CD4-positive, alpha-beta memory T cell (primary cell): ENCODE measurements at regions not wholly inside any gene's neighbourhood (a gene's known extent, or its start where the extent isn't known, plus 50 kb on each side); places are given as distances from the start of the nearest gene placed in this dataset.

Experiments used
- CTCF ChIA-PET: fragments of 350-600 bp; sonication (Branson Sonifier 250); formaldehyde crosslinking; loops from one replicate; lab custom pipeline; 2021; ENCODE audit warnings: inconsistent platforms; ENCODE audit not compliant: partially characterized antibody; lab: Charles Lee
- POLR2A ChIA-PET: fragments of 350-600 bp; sonication (Branson Sonifier 250); formaldehyde crosslinking; loops from one replicate; lab custom pipeline; 2021; ENCODE audit not compliant: partially characterized antibody; lab: Charles Lee
- DNase-seq, 5 donors: peaks; one replicate each; pipeline versions ENCODE4 v3.0.0 to v3.0.0-alpha.2; 2020 to 2022; ENCODE audit warnings: mixed read lengths in 1 of 5
- H3K27ac ChIP-seq: one replicate; pipeline ENCODE4 v1.7.0; 2013; ENCODE audit warnings: low read depth, low read length
- H3K27me3 ChIP-seq: 2 replicates; pipeline ENCODE4 v1.7.0; 2013; ENCODE audit warnings: mild to moderate bottlenecking, low read length, moderate library complexity; ENCODE audit not compliant: insufficient read depth
- H3K36me3 ChIP-seq: 2 replicates; pipeline ENCODE4 v1.7.0; 2013; ENCODE audit warnings: mild to moderate bottlenecking, low read length, moderate library complexity; ENCODE audit not compliant: insufficient read depth
- H3K4me1 ChIP-seq: 2 replicates; pipeline ENCODE4 v1.7.0; 2013; ENCODE audit warnings: mild to moderate bottlenecking, low read length, moderate library complexity; ENCODE audit not compliant: insufficient read depth
- H3K4me3 ChIP-seq, 2 donors: one replicate each; pipeline ENCODE4 v1.7.0; 2013; ENCODE audit warnings: low read length in 2 of 2, mild to moderate bottlenecking in 1 of 2
- H3K9me3 ChIP-seq, 2 donors: one replicate each; pipeline ENCODE4 v1.7.0; 2013; ENCODE audit warnings: low read length in 2 of 2, control low read depth in 1 of 2; ENCODE audit not compliant: control insufficient read depth in 1 of 2
- H3K27ac Mint-ChIP-seq, 7 donors: one replicate each; pipeline ENCODE4 v1.8.0; 2020 to 2021; ENCODE audit warnings: mixed read lengths in 7 of 7, mild to moderate bottlenecking in 6 of 7, inconsistent platforms in 3 of 7, moderate library complexity in 3 of 7
- H3K27me3 Mint-ChIP-seq, 2 donors: one replicate each; pipeline ENCODE4 v1.8.0; 2020 to 2021; ENCODE audit warnings: mixed read lengths in 2 of 2
- H3K36me3 Mint-ChIP-seq, 2 donors: one replicate each; pipeline ENCODE4 v1.8.0; 2020 to 2021; ENCODE audit warnings: mixed read lengths in 2 of 2, inconsistent platforms in 1 of 2, mild to moderate bottlenecking in 1 of 2
- H3K4me1 Mint-ChIP-seq, 4 donors: one replicate each; pipeline ENCODE4 v1.8.0; 2020 to 2021; ENCODE audit warnings: mixed read lengths in 4 of 4, mild to moderate bottlenecking in 1 of 4
- H3K4me3 Mint-ChIP-seq, 8 donors: one replicate each; pipeline ENCODE4 v1.8.0; 2020 to 2021; ENCODE audit warnings: mixed read lengths in 8 of 8, mild to moderate bottlenecking in 7 of 8, moderate library complexity in 6 of 8, inconsistent platforms in 3 of 8
- H3K9me3 Mint-ChIP-seq, 8 donors: one replicate each; pipeline ENCODE4 v1.8.0; 2020 to 2021; ENCODE audit warnings: mixed read lengths in 8 of 8, mild to moderate bottlenecking in 5 of 8, inconsistent platforms in 3 of 8, moderate library complexity in 1 of 8
- intact Hi-C: fragments of 100-400 bp; cut with micrococcal nuclease; formaldehyde crosslinking; loops from one replicate; pipeline ENCODE4 v1.15.1; 2023

DNA sequence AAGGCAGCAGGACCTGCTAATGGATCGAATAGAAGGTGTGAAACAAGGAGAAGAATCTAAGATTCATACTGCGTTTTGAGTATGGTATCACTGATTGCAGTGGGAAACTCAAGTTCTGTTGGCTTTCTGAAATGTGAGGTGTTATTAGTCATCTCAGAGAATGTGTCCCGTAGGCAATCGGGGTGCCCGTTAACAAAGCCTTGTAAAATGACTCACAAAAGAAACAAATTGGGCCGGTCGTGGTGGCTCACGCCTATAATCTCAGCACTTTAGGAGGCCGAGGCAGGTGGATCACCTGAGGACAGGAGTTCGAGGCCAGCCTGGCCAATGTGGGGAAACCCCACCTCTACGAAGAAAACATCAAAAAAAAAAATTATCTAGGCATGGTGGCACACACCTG lies 118.2 kb upstream of the C7orf33 start:
- intact Hi-C loops: no loop called here
- Histone ChIP-seq H3K36me3 (no peaks in the 10 kb centered on the region), H3K4me3 (no peak overlapping the region), H3K4me1 (no peaks in the 10 kb centered on the region), H3K27me3 (no peaks in the 10 kb centered on the region), H3K27ac (no peak overlapping the region), H3K9me3 (no peaks in the 10 kb centered on the region)
- H3K27ac Mint-ChIP-seq: no peak overlapping the region
- CTCF ChIA-PET: no interaction called here
- POLR2A ChIA-PET: no interaction called here
- H3K27me3 Mint-ChIP-seq: peaks cover 9 to 24% of the 10 kb centered on the region in 2 donors
- no peak for DNase-seq
- H3K36me3 Mint-ChIP-seq: no peaks in the 10 kb centered on the region
- H3K4me1 Mint-ChIP-seq: no peaks in the 10 kb centered on the region
- peaks cover 0 to 2% (median 0%) of the 10 kb centered on the region in 8 donors for H3K9me3 Mint-ChIP-seq
- no peak overlapping the region for H3K4me3 Mint-ChIP-seq

- no peaks in the 10 kb centered on the region for H3K36me3 Mint-ChIP-seq
- Histone ChIP-seq H3K9me3 (no peaks in the 10 kb centered on the region), H3K4me1 (no peaks in the 10 kb centered on the region), H3K4me3 (no peak overlapping the region), H3K36me3 (no peaks in the 10 kb centered on the region), H3K27ac (no peak overlapping the region), H3K27me3 (no peaks in the 10 kb centered on the region)
- CTCF ChIA-PET: interaction anchor here (1.3 kb wide), 1 partner anchor 17 kb away, joined by 3 read pairs; no protein-coding TSS in a partner anchor
- H3K27me3 Mint-ChIP-seq: peaks cover 9 to 22% of the 10 kb centered on the region in 2 donors
- DNase-seq: no peak
- peaks cover 0 to 2% (median 0%) of the 10 kb centered on the region in 8 donors for H3K9me3 Mint-ChIP-seq
- H3K4me1 Mint-ChIP-seq: no peaks in the 10 kb centered on the region
- intact Hi-C loops: no loop called here
- no peak overlapping the region for H3K4me3 Mint-ChIP-seq
- H3K27ac Mint-ChIP-seq: no peak overlapping the region
- POLR2A ChIA-PET: no interaction called here
Observed at GRCh38 chr7:148473703-148474480, 116.7 kb upstream of the C7orf33 start.

- ChIA-PET CTCF (no interaction called here), POLR2A (no interaction called here)
- Mint-ChIP-seq H3K36me3 (no peaks in the 10 kb centered on the region), H3K9me3 (peaks cover 0 to 2% (median 0%) of the 10 kb centered on the region in 8 donors), H3K27ac (peak overlapping the region in 1 of 7 donors; percentile 53), H3K4me1 (no peaks in the 10 kb centered on the region), H3K4me3 (no peak overlapping the region), H3K27me3 (peaks cover 9 to 24% of the 10 kb centered on the region in 2 donors)
- Histone ChIP-seq H3K4me1 (no peaks in the 10 kb centered on the region), H3K27ac (no peak overlapping the region), H3K27me3 (no peaks in the 10 kb centered on the region), H3K36me3 (no peaks in the 10 kb centered on the region), H3K4me3 (no peak overlapping the region), H3K9me3 (no peaks in the 10 kb centered on the region)
- intact Hi-C loops: no loop called here
- DNase-seq: no peak
Observed at GRCh38 chr7:148474481-148475025, 116.0 kb upstream of the C7orf33 start.

DNA sequence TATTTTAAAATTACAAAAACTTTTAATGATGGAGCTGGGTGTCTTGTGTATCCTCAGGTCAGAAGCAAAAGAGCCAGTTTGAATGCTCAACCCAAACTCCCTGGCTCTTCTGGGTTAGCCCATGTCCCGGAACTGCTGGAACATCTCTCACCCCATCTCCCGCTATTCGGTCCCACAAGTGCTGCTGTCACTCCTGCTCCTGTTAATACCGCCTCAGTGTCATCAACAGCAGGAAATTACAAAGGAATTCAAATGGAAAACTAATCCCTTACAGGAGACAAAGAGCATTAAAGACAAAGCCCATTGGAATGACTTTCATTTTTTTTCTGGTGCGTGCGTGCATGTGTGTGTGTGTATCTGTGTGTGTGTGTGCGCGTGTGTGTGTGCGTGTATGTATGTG lies 112.0 kb upstream of the C7orf33 start:
- H3K4me3 ChIP-seq: no peak overlapping the region
- Mint-ChIP-seq H3K27ac (no peak overlapping the region), H3K4me3 (no peak overlapping the region), H3K27me3 (peaks cover 3 to 7% of the 10 kb centered on the region in 2 donors), H3K4me1 (peaks cover 6 to 11% (median 7%) of the 10 kb centered on the region in 4 donors), H3K9me3 (no peaks in the 10 kb centered on the region), H3K36me3 (no peaks in the 10 kb centered on the region)
- no peak overlapping the region for H3K27ac ChIP-seq
- POLR2A ChIA-PET: no interaction called here
- DNase-seq: no peak
- no peaks in the 10 kb centered on the region for H3K9me3 ChIP-seq
- CTCF ChIA-PET: no interaction called here
- intact Hi-C loops: no loop called here
- H3K27me3 ChIP-seq: no peaks in the 10 kb centered on the region
- H3K36me3 ChIP-seq: no peaks in the 10 kb centered on the region
- peaks cover 8% of the 10 kb centered on the region for H3K4me1 ChIP-seq

- CTCF ChIA-PET: interaction anchor here (0.7 to 1.5 kb wide), 3 partner anchors 24 to 216 kb away, joined by 3 to 4 read pairs (median 3); no protein-coding TSS in a partner anchor
Observed at GRCh38 chr7:148480479-148481146, 110.0 kb upstream of the C7orf33 start.

GRCh38 chr7:148481147-148481526 lies 109.4 kb upstream of the C7orf33 start:
- intact Hi-C loops: no loop called here
- Mint-ChIP-seq H3K27ac (peak overlapping the region in 1 of 7 donors; percentile 61), H3K27me3 (peaks cover 2 to 6% of the 10 kb centered on the region in 2 donors), H3K4me3 (peak overlapping the region in 1 of 8 donors; percentile 35), H3K9me3 (no peaks in the 10 kb centered on the region), H3K36me3 (no peaks in the 10 kb centered on the region), H3K4me1 (peaks cover 6 to 11% (median 7%) of the 10 kb centered on the region in 4 donors)
- Histone ChIP-seq H3K27ac (no peak overlapping the region), H3K27me3 (no peaks in the 10 kb centered on the region), H3K36me3 (no peaks in the 10 kb centered on the region), H3K4me1 (peaks cover 8% of the 10 kb centered on the region), H3K9me3 (no peaks in the 10 kb centered on the region), H3K4me3 (no peak overlapping the region)
- DNase-seq: no peak
- CTCF ChIA-PET: interaction anchor here (1.5 kb wide), 1 partner anchor 23 kb away, joined by 4 read pairs; no protein-coding TSS in a partner anchor
- POLR2A ChIA-PET: no interaction called here

More at GRCh38 chr7:148480479-148481146, 110.0 kb upstream of the C7orf33 start:
- Mint-ChIP-seq H3K27ac (peak overlapping the region in 2 of 7 donors; percentile 22 to 61), H3K36me3 (no peaks in the 10 kb centered on the region), H3K4me3 (peak overlapping the region in 3 of 8 donors; percentile 7 to 35 (median 30)), H3K9me3 (no peaks in the 10 kb centered on the region), H3K27me3 (peaks cover 2 to 6% of the 10 kb centered on the region in 2 donors), H3K4me1 (peaks cover 6 to 11% (median 7%) of the 10 kb centered on the region in 4 donors)
- Histone ChIP-seq H3K36me3 (no peaks in the 10 kb centered on the region), H3K4me3 (no peak overlapping the region), H3K9me3 (no peaks in the 10 kb centered on the region), H3K27ac (no peak overlapping the region), H3K27me3 (no peaks in the 10 kb centered on the region), H3K4me1 (peaks cover 8% of the 10 kb centered on the region)
- POLR2A ChIA-PET: no interaction called here
- intact Hi-C loops: no loop called here
- no peak for DNase-seq
